Activated CD4-positive, alpha-beta T cell treated with anti-CD3 and anti-CD28 coated beads, Interleukin-2, Interleukin-4, amounts not matched to agents 100 ng/mL and 50 ng/mL, durations not matched to agents 16 hours and 8 hours (primary cell): ENCODE measurements at regions not wholly inside any gene's neighbourhood (a gene's known extent, or its start where the extent isn't known, plus 50 kb on each side); places are given as distances from the start of the nearest gene placed in this dataset.
"Not testable (repeated sequence)": the region's sequence is repeated elsewhere in the genome, so short reads cannot be mapped to it uniquely, and the experiment has no call there.

Experiments
- DNase-seq: peaks from one replicate; pipeline ENCODE4 v3.0.0-alpha.2; 2020; ENCODE audit warnings: low spot score

DNA sequence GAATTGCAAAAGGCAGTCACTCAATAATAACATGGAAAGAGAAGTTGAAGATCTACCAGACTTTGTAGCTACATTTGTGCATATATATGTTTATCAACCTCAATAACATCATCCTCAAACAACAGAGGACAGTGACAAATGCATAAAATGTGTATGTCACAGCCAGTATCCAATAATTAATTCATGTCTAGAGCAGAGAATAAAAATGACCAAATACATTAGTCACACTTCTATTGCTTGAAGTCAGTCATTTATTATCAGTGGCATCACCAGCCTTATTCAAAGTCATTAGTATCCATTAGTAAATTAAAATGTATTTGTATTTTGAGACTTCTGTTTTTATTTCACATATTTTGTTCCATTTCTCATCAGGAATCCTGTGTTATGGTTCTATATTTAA lies 852.8 kb downstream of the XPNPEP1 start:
- no peak for DNase-seq

DNA sequence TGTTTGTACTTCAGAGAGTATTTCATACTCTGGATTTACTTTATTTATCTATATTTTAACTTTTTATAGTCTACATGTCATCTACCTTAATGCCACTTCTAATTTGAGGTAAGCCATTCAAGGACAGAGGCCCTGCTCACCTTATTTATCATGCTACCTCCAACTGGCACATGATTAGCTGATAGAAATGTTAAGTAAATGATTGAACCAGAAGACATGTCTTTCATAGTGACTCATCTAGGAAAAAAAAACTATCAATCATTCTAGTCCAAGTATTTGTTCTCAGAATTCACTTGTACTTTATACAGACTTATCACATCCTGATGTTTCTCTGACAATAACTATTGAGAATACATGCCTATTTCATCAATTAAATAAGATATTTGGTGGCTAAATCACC lies 856.3 kb downstream of the XPNPEP1 start:
- DNase-seq, result no peak

DNA sequence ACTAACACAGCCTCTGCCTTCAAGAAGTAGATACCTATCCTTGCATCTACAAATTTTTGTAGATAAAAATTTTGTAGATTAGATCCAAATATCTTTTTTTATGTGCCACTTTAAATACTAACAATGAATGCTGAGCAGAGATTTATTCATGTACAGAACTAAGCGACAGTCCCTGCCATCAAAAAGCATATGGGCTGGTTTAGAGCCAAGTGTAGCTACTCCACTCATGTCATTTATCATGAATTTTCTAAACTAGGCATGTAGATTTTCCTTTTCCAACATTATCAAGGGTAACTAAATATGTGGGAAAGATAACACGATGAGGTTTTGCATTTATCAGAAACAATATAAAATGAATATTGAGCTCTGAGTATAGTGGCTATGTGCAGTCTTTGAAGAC lies 857.5 kb downstream of the XPNPEP1 start:
- DNase-seq, result no peak

DNA sequence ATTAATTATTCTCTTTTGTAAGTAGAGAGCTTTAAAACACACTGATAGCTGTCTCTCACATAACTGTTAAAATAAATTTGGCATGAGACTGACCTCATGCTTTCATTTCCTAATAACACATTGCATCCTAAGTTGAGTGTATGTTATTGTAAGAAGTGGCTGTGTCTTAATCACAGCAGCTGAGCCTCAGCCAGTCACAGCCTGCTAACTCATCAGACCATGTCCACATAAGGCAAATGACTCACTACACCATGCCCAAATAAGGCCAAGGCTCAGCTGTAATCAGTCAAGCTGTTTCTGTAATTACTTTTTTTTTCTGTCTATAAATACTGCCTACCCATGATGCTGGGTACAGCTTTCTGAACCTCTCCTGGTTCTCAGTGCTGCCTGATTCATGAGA lies 860.9 kb downstream of the XPNPEP1 start:
- no peak for DNase-seq

DNA sequence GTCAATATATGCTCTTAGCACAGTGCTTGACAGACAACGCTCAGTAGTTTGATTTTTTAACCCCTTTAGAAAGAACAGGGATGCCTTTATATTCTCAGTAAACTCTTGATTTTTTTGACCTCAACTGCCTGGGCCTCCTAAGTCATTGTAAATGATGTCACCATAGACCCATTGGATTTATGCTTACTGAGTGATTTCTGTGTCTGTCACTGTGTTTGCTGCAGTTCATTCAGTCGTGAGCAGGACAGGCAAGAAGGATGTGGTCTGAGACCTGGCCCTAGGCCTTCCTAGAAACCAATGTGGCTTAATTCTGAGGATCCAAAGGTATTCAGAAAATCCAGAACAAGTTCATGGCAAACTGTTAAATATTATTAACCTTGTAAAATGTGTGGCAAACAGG lies 868.1 kb downstream of the XPNPEP1 start:
- DNase-seq, result no peak

DNA sequence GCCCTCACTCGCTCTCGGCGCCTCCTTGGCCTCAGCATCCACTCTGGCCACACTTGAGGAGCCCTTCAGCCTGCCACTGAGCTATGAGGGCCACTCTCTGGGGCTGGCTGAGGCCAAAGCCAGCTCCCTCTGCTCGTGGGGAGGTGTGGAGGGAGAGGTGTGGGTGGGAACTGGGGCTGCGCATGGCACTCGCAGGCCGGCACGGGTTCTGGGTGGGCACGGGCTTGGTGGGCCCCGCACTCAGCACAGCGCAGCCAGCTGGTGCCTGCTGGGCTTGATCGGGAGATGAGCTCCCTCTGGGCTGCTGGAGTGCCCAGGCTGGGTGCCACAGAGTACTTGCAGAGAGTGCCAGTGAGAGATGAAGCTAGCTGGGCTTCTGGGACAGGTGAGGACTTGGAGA lies 875.5 kb downstream of the XPNPEP1 start:
- DNase-seq, result no peak

DNA sequence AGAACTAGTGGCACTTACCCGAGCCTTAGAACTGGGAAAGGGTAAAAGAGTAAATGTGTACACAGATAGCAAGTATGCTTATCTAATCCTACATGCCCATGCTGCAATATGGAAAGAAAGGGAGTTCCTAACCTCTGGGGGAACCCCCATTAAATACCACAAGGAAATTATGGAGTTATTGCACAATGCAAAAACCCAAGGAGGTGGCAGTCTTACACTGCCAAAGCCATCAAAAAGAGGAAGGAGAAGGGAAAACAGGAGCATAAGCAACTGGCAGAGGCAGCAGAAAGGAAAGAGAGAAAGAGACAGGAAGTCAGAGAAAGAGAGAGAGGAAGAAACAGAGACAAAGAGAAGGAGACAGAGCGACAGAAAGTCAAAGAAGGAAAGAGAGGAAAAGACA lies 876.9 kb downstream of the XPNPEP1 start:
- DNase-seq, result not testable (repeated sequence)

DNA sequence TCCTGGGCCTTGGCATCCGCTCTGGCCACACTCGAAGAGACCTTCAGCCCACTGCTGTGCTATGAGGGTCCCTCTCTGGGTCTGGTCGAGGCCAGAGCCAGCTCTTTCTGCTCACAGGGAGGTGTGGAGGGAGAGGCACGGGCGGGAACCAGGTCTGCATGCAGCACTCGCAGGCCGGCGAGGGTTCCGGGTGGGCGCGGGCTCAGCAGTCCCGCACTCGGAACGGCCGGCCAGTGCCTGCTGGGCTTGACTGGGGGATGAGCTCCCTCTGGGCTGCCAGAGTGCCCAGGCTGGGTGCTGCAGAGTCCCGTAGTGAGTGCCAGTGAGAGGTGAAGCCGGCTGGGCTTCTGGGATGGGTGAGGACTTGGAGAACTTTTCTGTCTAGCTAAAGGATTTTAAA lies 882.7 kb downstream of the XPNPEP1 start:
- no peak for DNase-seq

DNA sequence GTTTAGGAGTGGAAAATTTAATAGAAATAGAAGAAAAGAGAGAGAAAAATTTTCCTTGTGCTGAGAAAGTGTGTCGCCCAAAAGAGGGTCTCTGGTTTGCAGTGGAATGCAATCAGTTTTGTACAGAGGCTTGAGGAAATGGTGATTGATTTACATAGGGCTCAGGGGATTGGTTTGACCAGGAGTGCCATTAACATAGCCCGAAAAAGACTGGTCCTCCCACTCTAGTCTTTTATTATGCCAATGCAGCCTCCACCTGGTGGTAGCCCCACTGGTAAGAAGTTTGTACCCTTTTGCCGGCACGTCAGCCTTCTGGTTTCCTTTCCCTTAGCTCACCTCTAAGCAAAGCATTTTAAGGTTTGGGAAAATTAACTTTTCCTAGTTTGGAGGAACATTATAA lies 885.3 kb downstream of the XPNPEP1 start:
- DNase-seq, result no peak

DNA sequence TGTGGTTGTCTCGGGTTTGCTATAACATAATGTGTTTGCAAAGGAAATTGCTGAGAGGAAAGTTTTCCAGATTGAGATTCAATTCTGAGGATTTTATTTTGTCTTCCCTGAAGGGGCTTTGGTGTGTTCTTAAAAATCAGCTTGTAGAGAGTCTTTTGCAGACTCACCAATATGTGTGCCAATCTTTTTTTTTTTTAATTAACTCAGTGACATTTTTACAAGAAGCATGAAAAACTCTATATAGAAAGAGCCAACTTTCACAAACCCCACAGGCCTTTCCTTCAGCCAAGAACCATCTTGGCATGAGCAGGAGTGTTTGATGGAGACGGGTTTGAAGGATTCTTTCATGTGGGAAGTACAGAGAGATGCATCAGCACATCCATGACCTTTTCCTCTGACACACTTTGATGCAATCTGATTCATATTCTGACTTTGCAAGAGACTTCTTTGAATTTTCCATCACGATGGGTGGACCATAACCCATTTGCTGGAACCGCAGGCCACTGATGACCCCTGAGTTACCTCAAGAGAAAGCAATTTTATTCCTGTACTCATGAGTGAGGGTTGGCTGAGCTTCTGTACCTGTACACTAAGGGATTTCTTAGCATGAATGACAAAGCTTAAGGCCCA lies 892.6 kb downstream of the XPNPEP1 start:
- no peak for DNase-seq

DNA sequence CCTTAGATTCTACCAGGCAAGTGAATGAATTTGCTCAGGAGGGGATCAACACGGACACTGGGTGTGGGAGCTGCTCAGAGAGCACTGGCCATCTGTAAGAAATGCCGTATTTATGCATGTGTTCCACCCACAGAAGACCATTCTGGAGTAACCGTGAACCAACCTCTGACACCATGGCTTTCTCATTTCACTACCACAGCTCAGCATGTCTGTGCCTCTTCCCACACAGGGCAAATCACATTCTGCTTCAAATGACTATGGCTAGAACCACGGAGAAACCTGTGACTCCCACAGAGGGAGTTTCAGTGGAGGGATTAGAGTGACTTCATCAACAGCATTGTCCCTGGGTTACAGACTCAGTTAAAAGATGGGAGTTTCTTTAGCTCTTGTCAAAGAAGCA lies 893.4 kb downstream of the XPNPEP1 start:
- no peak for DNase-seq

DNA sequence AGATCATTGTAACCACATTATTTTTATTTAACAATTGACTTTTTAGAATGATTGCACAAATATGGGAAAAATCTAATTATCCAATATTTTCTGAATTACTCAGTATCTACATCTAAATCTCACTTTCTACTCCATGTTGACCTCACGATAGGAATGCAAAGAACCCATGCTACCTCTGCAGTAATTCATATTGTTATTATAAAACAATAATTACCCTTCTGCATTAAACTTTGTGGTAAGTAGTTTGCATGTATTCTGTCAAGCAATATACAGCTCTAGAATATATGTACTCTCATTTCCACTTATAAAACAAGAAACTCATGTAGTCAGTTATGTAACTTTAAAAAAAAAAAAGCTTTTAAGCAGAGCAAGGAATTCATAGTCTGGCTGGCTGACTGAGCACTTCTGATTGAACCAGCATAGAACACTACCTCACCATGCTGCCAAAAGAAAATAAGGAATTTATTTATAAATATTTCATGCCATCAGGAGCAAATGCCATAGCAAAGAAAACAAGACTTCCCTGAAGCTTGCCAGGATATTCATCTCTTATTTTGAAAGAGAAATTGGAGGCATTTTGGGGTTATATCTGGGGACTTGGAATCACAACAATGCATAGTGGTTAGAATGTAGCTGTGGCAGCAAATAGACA lies 895.7 kb downstream of the XPNPEP1 start:
- no peak for DNase-seq

DNA sequence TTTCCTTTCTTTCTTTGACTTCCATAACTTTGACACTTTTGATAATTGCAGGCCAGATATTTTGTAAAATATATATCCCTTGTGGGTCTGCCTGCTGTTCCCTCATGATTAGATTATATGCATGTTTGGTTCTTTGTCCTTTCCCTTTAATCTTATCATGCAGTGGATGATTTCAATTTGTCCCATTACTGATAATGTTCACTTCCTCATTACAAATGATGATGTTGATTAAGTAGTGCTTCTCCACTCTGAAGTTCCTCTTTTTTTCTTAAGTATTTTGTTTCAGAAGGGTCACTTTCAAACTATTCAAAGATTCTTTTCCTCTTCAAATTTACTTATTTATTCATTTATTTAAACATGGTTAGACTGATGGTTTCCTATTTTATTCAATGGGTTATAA lies 898.1 kb downstream of the XPNPEP1 start:
- no peak for DNase-seq

DNA sequence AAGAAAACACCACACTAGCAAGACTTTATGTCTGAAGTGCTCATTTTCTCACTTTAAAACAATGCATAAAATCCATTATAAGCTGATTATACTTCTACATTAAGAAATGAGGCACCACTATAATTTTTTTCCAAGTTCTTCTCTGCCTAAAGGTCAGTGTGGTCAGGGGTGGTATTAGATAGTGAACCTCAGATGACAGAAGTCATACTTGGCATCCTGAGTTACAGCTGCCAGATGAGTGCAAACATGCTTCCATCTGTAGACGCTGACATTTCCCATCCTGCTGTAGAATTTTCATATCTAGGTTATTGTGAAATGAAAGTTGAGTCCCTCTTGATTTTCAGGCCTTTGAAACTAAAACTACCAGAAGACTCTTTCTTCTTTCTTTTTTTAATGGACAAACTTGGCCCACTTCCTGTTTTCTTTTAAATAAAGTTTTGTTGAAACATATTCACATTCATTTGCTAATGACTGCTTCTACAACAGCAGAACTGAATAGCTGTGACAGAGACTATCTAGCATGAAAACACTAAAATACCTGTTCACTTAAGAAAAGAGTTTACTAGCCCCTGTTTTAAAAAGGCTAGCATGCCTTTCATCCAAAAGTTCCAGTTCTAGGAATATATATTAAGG lies 900.8 kb downstream of the XPNPEP1 start:
- DNase-seq, result no peak

DNA sequence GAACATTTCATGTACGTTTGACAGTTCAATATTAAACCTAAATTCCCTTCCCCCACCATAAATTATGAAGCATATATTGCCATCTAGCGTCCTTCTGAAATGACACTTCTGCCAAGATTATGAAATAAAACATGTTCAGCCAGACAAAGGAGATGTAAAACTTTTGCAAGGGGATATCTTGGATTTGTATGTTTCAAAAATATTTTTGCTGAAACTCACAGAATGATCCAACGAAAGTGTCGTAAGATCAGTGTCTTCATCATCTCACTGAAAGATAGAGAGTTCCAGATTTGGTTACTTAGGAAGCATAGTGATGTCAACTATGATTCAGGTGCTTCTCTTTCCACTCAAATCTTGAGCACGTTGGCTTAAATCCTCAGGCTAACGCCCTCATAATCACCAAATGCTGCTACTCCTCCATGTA lies 904.3 kb downstream of the XPNPEP1 start:
- DNase-seq, result no peak

DNA sequence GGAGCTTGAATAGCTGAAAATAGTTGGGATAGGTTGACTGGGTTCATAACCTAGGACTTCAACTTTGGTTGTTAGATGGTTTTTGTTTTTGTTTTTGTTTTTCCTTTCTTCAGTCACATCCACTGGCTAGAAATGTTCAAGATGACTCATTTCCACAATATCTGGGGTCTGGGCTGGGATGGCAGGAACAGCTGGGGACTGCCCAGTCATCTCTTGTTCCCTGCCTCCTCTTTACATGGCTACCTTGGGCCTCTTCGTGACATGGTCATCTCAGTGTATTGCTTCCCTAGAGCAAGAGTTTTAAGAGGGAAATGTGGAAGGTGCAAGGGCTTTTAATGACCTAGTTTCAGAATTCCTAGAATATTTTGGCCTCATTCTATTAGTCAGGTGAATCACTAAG lies 915.8 kb downstream of the XPNPEP1 start:
- no peak for DNase-seq

DNA sequence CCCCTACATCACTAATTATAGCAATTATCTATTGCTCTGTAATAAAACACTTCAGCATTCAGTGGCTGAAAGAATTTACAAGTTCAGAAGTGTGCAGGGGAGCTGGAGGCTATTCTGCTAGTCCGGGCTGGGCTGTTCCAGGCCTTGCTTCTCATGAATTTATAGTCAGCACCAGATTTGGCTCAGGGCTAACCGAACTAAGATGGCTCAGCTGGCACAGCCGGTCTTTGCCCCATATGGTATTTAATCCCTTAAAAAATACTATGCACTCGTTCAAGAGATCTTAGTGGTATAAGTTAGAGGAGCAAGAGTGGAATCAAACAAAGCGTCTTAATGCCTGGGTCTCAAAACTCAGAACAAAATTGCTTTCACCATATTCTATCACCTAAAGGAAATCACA lies 932.9 kb downstream of the XPNPEP1 start:
- DNase-seq, result no peak

DNA sequence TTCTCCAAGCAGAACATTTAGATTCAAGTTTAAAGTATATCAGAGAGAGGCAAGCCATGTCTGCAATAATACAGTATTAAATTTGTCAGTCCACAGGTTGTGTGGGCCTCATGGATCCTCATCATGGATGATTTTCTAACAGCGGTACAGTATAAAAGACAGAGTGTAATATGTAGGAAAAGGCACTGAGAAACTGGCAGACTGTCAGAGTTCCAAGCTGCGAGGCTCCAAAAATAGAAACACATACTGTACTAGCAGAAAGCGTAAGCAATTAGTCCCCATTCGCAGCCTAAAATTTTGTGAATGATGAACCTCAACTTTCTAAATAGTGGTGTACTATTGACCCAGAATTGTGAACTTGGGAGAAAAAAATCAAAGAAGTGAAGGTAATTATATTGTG lies 933.3 kb downstream of the XPNPEP1 start:
- no peak for DNase-seq

DNA sequence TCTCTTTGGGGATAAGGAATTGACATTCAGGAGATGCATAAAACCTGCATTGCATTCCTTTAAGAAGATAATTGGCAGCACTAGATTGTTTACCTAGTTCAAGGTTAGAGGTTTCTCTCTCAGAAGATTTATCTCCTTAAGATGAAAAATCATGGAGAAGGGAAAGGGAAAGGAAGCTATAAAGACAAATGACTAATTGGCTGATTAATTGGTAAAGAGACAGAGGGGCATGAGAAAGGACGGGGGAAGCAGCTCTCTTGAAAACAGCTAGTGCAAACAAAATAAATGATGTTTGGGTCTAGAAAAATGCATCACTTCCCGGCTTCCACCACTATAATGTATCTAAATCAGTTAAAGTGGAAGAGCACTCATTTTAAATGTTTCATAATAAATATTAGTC lies 941.2 kb downstream of the XPNPEP1 start:
- DNase-seq, result no peak

DNA sequence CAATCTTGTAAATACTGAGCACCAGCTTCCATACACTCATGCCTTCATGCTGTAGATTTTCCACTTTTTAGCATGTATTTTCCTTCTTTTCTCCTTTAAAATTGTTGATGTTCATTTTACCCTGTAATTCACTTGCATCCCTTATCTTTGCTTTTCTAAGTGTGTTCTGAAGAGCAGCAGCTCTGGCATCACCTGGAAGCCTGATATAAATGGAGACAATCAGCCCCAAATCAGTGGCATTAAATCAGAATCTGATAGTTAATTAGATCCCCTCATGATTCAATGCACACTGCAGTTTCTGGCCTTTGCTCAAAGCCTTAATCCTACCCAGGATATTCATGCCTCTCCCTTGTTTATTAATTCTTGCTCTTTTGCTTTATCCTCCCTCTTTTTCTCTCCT lies 942.4 kb downstream of the XPNPEP1 start:
- no peak for DNase-seq

DNA sequence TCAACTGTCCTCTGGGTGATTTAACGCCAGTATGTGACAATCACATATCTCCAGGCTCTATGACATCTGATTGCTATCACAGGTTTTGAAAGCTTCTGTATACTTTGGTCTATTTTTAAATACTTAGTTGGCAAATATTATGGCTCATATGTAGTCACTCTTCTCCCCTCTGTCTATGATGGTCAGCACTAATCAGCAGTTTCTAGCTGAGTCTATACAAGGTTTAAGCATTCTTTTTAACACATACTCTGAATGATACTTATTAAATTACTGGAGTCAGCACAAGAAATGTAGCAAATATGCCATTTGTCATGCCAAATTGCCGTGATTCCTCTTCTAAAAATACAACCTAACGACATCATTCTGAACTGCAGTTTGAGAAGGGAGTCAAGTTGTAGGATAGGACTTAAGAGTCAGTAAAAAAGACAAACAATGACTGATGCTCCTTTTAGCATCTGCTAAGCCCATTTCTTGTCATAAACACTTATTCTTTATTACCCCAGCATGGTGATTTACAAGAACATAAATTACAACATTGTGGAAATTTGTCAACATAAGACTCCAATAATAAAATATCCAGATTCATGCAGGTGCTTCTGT lies 947.8 kb downstream of the XPNPEP1 start:
- no peak for DNase-seq

DNA sequence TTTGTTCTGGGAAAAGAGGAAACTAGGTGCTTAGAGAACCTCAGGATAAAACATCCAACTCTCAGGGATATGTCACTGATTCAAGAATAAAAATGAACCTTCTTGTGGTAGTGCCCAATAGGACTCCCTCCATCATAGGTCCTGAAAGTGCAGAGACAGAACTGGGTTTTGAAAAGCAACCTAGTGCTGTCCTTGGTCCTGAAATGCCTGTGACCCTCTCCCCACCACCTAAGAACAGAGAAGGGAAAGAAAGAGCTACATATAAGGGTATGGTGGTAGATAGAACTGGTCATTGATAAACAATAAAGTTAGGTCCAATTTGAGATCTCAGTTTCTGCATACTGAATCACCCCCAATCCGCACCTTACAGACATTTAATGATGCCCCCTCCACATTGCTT lies 953.3 kb downstream of the XPNPEP1 start:
- no peak for DNase-seq

DNA sequence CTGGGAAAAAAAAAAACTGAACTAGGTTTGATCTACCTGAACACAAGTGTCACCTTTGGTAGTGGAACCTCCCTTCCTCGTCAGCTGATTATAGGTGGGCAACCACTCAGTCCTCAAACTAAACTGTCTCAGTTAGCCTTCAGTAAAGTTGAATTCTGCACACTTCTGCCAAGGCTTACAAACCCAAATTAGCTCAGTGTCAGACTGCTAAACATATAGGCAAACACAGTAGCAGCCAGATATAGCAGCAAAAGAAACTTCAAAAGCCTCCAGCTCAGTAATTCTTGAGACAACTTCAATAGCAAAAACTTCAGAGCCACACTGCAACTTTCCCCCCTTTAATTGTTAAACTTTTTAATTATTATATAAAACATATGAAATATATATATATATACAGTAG lies 956.9 kb downstream of the XPNPEP1 start:
- no peak for DNase-seq
